Erythroblast (primary cell): ENCODE measurements at regions not wholly inside any gene's neighbourhood (a gene's known extent, or its start where the extent isn't known, plus 50 kb on each side); places are given as distances from the start of the nearest gene placed in this dataset.

Source experiments
- GATA1 ChIP-seq: IDR thresholded peaks from 2 replicates; pipeline ENCODE4 v1.6.1; 2011; ENCODE audit warnings: low read depth, mild to moderate bottlenecking, control low read depth, low read length, moderate library complexity
- POLR2A ChIP-seq: IDR thresholded peaks from 2 replicates; pipeline ENCODE4 v1.6.1; 2011; ENCODE audit warnings: mild to moderate bottlenecking, low read length

DNA sequence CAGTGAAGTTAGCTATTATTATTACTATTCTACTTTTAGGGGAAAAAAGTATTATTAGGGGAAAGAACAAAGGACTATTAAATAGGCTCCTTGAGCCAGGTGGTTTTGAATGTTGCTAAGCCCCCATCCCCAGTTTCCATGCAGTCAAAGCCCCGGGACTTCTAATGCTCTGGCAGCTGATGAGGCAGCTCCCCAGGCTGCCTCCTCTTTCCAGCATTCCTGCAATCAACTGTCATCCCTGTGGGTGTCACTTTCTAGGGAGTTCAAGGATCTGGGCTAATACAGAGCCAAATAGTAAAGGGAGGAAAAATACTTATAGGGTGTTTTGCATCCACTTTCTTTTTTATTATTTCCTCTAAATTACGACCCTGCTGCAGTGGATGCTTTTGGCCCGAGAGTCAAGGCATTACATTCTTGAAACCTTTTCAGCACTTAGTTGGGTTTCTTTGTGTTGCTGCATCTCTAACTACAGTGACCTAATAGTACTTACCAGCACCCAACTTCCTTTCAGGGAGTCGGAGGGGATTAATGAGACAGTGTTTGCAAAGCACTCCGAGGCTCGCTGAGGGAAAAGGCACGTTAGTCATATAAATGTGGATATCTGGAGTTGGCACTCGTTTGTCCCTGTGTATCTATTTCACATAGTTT is 303.9 kb upstream of the MAP3K7 start:
- TF ChIP-seq POLR2A (no peak), GATA1 (no peak)
